ENCODE measurements at regions not wholly inside any gene's neighbourhood (a gene's known extent, or its start where the extent isn't known, plus 50 kb on each side); places are given as distances from the start of the nearest gene placed in this dataset.

DNA sequence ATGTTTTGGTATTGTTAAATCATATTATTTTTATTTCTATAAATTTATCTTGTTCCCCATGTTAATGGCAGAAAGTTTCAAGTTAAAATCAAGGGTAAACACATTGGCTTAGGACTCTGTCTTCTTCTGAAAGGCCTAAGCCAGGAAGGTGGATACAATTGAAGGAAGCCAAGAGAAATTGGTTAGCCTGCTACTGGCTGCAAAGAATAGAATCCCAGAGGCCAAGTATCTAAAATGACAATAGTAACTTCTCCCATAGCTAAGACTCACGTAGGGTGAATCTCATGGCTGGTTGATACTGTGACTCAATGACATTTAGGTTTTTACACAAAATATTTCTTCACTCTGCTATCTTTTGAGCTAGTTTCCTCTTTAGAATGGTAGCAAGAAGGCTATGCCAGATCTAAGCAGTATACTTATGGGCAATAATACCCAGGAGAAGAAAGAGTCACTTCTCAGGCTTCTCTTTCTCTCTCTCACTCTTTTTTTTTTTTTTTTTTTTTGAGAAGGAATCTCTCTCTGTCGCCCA lies 621.5 kb upstream of the TBL1XR1 start:
- H3K27me3 ChIP-seq (ENCODE audit: control insufficient read depth in 1 of 2, insufficient read depth in 2 of 2, low read length in 2 of 2): no peaks in the 10 kb centered on the region
- no peaks in the 10 kb centered on the region for H3K9me3 Mint-ChIP-seq
- H3K36me3 ChIP-seq (ENCODE audit: insufficient read depth, low read length): no peaks in the 10 kb centered on the region
- no peak overlapping the region for H3K27ac ChIP-seq (ENCODE audit: low read depth in 1 of 2, low read length in 2 of 2)
- H3K27me3 Mint-ChIP-seq: no peaks in the 10 kb centered on the region
- TF ChIP-seq, protein P1, sequence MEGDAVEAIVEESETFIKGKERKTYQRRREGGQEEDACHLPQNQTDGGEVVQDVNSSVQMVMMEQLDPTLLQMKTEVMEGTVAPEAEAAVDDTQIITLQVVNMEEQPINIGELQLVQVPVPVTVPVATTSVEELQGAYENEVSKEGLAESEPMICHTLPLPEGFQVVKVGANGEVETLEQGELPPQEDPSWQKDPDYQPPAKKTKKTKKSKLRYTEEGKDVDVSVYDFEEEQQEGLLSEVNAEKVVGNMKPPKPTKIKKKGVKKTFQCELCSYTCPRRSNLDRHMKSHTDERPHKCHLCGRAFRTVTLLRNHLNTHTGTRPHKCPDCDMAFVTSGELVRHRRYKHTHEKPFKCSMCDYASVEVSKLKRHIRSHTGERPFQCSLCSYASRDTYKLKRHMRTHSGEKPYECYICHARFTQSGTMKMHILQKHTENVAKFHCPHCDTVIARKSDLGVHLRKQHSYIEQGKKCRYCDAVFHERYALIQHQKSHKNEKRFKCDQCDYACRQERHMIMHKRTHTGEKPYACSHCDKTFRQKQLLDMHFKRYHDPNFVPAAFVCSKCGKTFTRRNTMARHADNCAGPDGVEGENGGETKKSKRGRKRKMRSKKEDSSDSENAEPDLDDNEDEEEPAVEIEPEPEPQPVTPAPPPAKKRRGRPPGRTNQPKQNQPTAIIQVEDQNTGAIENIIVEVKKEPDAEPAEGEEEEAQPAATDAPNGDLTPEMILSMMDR (IDR thresholded peaks at IDR 0.05): no peak
- no peak overlapping the region for H3K4me3 Mint-ChIP-seq
- H3K4me1 Mint-ChIP-seq (ENCODE audit: low read depth): peaks cover 5% of the 10 kb centered on the region
- ChIA-PET CTCF (no interaction called here), POLR2A (no interaction called here)
- DNase-seq: no peak
- H3K4me3 ChIP-seq (ENCODE audit: low read length): no peak overlapping the region
- H3K36me3 Mint-ChIP-seq (ENCODE audit: low read depth): no peaks in the 10 kb centered on the region
- ATAC-seq (ENCODE audit: poor library complexity): no peak
- H3K27ac Mint-ChIP-seq: no peak overlapping the region
- intact Hi-C loops (cut with DNase I, micrococcal nuclease): no loop called here
- no peaks in the 10 kb centered on the region for H3K9me3 ChIP-seq (ENCODE audit: control insufficient read depth in 1 of 2, insufficient read depth in 1 of 2, low read length in 2 of 2)
- no peaks in the 10 kb centered on the region for H3K4me1 ChIP-seq (ENCODE audit: insufficient read depth, low read length)

DNA sequence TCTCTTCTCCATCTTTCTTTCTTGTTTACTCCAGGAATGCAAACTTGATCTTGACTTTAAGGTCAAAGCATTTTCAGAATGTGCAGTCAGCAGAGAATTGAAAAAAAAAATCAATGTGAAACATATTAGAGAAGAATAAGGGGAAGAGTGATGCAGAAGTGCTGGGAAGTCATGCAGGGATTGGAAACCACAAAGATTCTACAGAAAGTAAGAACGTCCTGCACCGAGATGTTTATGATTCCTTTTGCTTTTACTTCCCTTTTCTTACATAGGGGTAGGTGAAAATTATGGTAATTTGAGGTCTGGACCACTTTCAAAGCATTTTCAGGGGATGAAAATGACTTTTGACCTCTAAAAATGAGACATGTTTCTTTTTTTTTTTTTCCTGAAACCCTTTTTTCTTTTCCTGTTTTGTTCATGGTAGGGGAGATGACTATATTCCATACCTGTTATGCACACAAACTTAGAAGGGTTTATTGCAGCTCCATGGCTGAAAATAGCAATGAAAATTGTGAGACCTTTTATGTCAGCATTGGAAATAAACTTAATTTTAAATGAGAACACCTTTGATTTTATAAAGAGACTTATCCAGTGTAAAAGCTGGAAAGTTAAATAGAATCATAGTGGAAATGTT lies 623.5 kb upstream of the TBL1XR1 start:
- no peaks in the 10 kb centered on the region for H3K36me3 ChIP-seq (ENCODE audit: insufficient read depth, low read length)
- H3K27ac ChIP-seq (ENCODE audit: low read depth in 1 of 2, low read length in 2 of 2): no peak overlapping the region
- H3K9me3 ChIP-seq (ENCODE audit: control insufficient read depth in 1 of 2, insufficient read depth in 1 of 2, low read length in 2 of 2): no peaks in the 10 kb centered on the region
- DNase-seq (no peak), ATAC-seq (ENCODE audit: poor library complexity) (no peak)
- Mint-ChIP-seq H3K27ac (no peak overlapping the region), H3K27me3 (no peaks in the 10 kb centered on the region), H3K4me3 (no peak overlapping the region), H3K9me3 (no peaks in the 10 kb centered on the region), H3K36me3 (ENCODE audit: low read depth) (no peaks in the 10 kb centered on the region), H3K4me1 (ENCODE audit: low read depth) (peaks cover 5% of the 10 kb centered on the region)
- H3K4me3 ChIP-seq (ENCODE audit: low read length): no peak overlapping the region
- no peaks in the 10 kb centered on the region for H3K27me3 ChIP-seq (ENCODE audit: control insufficient read depth in 1 of 2, insufficient read depth in 2 of 2, low read length in 2 of 2)
- H3K4me1 ChIP-seq (ENCODE audit: insufficient read depth, low read length): no peaks in the 10 kb centered on the region
- TF ChIP-seq, protein P1 (IDR thresholded peaks at IDR 0.05): no peak
- ChIA-PET POLR2A (no interaction called here), CTCF (no interaction called here)
- intact Hi-C loops (cut with DNase I, micrococcal nuclease): no loop called here

DNA sequence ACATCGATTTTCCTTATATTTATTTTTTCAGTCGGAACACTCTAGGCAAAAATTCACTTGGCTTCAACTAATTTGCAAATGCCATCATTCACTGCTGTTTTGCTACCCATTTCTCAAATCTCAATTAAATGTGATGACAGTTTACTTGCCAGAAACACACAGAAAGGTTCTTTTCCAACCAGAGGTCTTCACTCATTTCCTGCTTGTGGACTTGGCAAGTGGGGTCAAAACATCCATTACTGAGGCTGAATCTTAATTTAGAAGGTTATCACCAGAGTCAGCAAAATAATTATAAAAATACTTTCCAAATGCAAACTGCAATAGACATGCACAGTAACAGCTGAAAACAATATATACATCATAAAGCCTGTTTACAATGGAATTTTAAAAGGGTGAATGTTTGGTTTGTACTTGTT lies 625.4 kb upstream of the TBL1XR1 start:
- CTCF ChIA-PET: interaction anchor here (0.8 kb wide), 1 partner anchor 10 kb away, joined by 5 read pairs; no protein-coding TSS in a partner anchor
- intact Hi-C loops (cut with DNase I, micrococcal nuclease): no loop called here
- TF ChIP-seq, protein P1 (IDR thresholded peaks at IDR 0.05): no peak

More for the DNA sequence above, 625.4 kb upstream of the TBL1XR1 start:
- Histone ChIP-seq H3K27ac (ENCODE audit: low read depth in 1 of 2, low read length in 2 of 2) (no peak overlapping the region), H3K4me1 (ENCODE audit: insufficient read depth, low read length) (no peaks in the 10 kb centered on the region), H3K4me3 (ENCODE audit: low read length) (no peak overlapping the region), H3K36me3 (ENCODE audit: insufficient read depth, low read length) (no peaks in the 10 kb centered on the region), H3K27me3 (ENCODE audit: control insufficient read depth in 1 of 2, insufficient read depth in 2 of 2, low read length in 2 of 2) (no peaks in the 10 kb centered on the region), H3K9me3 (ENCODE audit: control insufficient read depth in 1 of 2, insufficient read depth in 1 of 2, low read length in 2 of 2) (peaks cover 0 to 3% of the 10 kb centered on the region in 2 experiments)
- no peaks in the 10 kb centered on the region for H3K36me3 Mint-ChIP-seq (ENCODE audit: low read depth)
- DNase-seq (no peak), ATAC-seq (ENCODE audit: poor library complexity) (no peak)
- H3K27ac Mint-ChIP-seq: no peak overlapping the region
- H3K4me3 Mint-ChIP-seq: no peak overlapping the region
- H3K27me3 Mint-ChIP-seq: no peaks in the 10 kb centered on the region
- H3K9me3 Mint-ChIP-seq: no peaks in the 10 kb centered on the region
- POLR2A ChIA-PET: no interaction called here
- peaks cover 5% of the 10 kb centered on the region for H3K4me1 Mint-ChIP-seq (ENCODE audit: low read depth)
